ENCODE measurements at regions not wholly inside any gene's neighbourhood (a gene's known extent, or its start where the extent isn't known, plus 50 kb on each side); places are given as distances from the start of the nearest gene placed in this dataset.
A peak's percentile ranks its signal among the peaks of the same experiment; 100 is the strongest.
"Not testable (repeated sequence)": the region's sequence is repeated elsewhere in the genome, so short reads cannot be mapped to it uniquely, and the experiment has no call there.

DNA sequence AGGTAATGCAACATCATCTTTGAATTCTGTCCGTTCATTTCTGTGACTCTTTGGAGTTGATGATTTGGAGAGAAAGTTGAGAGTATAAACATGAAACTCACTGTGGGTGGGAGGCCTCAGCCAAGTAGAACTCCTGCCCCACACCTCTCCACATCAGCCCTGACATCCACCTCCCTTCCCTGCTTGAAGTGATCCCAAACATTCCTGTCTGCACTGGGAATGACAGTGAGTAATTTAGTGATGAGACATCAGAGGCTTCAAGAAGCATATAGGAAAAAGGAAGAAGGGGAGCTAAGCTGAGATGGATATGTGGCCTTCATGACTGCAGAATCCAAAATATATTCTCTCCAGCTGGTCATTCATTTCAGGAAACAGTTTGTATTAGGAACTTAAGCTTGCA is 151.8 kb downstream of the SPATA18 start:
- TF ChIP-seq EZH2phosphoT487 (IDR thresholded peaks at IDR 0.05; ENCODE audit: insufficient read depth, low read depth) (no peak), EZH2 (IDR thresholded peaks at IDR 0.05; ENCODE audit: insufficient read depth, poor library complexity, severe bottlenecking) (no peak)
- in situ Hi-C loops (cut with MboI) = no loop called here

DNA sequence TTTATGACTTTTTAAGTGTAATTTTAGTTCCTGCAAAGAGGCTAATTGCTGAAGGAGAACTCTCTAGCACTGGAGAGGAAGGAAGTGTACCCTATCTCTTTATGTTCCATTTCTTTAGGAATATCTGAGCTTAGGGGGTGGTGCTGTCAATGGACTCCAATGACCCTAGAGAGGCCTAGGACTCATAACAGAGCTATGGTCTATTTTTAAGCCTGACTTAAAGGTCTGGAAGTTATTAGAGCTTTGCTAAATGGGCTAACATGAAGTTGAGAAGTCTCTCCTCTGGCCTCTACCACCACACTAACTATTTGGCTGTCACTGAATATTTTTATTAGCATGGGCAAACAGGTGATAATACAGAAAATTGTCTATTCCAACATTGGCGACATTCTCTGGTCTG is 152.2 kb downstream of the SPATA18 start:
- DNase-seq = peak; percentile 15
- 0 out of 2 replicates have a peak, but pooled peaks cover 5% of the 10 kb centered on the region for H3F3A ChIP-seq (ENCODE audit: insufficient read depth)
- H3K27me3 ChIP-seq (replicated peaks; ENCODE audit: insufficient read depth) = no peaks in the 10 kb centered on the region
- H3K9me2 ChIP-seq (ENCODE audit: insufficient read depth) = no peaks in the 10 kb centered on the region
- H3K4me2 ChIP-seq (ENCODE audit: unreplicated experiment) = no peak overlapping the region
- no peak overlapping the region for H3K4me3 ChIP-seq
- no peaks in the 10 kb centered on the region for H3K9me3 ChIP-seq (ENCODE audit: low read depth)
- no peak for TF ChIP-seq EZH2phosphoT487 (IDR thresholded peaks at IDR 0.05; ENCODE audit: insufficient read depth, low read depth)
- no peak for TF ChIP-seq EZH2 (IDR thresholded peaks at IDR 0.05; ENCODE audit: insufficient read depth, poor library complexity, severe bottlenecking)
- no peaks in the 10 kb centered on the region for H3K36me3 ChIP-seq (ENCODE audit: low read depth)
- no peak overlapping the region for H3K27ac ChIP-seq
- H3K9ac ChIP-seq = no peak overlapping the region
- no peaks in the 10 kb centered on the region for H4K20me1 ChIP-seq (ENCODE audit: insufficient read depth)
- H2AFZ ChIP-seq = no peak overlapping the region
- 79 to 84% methylated on average over 1 of the region's 1 CpG for WGBS, 2 experiments (ENCODE audit: low coverage in 1 of 2, low lambda C conversion rate in 2 of 2, missing lambda C conversion rate in 2 of 2)
- H3K79me2 ChIP-seq (ENCODE audit: insufficient read depth) = no peaks in the 10 kb centered on the region
- in situ Hi-C loops (cut with MboI) = no loop called here
- H3K4me1 ChIP-seq (ENCODE audit: insufficient read depth) = 0 out of 2 replicates have a peak, but pooled peaks cover 8% of the 10 kb centered on the region

More for the DNA sequence above, 151.8 kb downstream of the SPATA18 start:
- WGBS, 2 experiments (ENCODE audit: low coverage in 1 of 2, low lambda C conversion rate in 2 of 2, missing lambda C conversion rate in 2 of 2) = 74 to 77% methylated on average over 1 of the region's 1 CpG
- no peak overlapping the region for H3K4me2 ChIP-seq (ENCODE audit: unreplicated experiment)
- H3K4me3 ChIP-seq = no peak overlapping the region
- no peaks in the 10 kb centered on the region for H4K20me1 ChIP-seq (ENCODE audit: insufficient read depth)
- H3K27me3 ChIP-seq (replicated peaks; ENCODE audit: insufficient read depth) = no peaks in the 10 kb centered on the region
- H3K9me3 ChIP-seq (ENCODE audit: low read depth) = no peaks in the 10 kb centered on the region
- no peak overlapping the region for H2AFZ ChIP-seq
- H3K27ac ChIP-seq = no peak overlapping the region
- H3K36me3 ChIP-seq (ENCODE audit: low read depth) = no peaks in the 10 kb centered on the region
- no peak for DNase-seq
- H3K9me2 ChIP-seq (ENCODE audit: insufficient read depth) = no peaks in the 10 kb centered on the region
- 0 out of 2 replicates have a peak, but pooled peaks cover 5% of the 10 kb centered on the region for H3F3A ChIP-seq (ENCODE audit: insufficient read depth)
- no peak overlapping the region for H3K9ac ChIP-seq
- no peaks in the 10 kb centered on the region for H3K79me2 ChIP-seq (ENCODE audit: insufficient read depth)
- H3K4me1 ChIP-seq (ENCODE audit: insufficient read depth) = 0 out of 2 replicates have a peak, but pooled peaks cover 8% of the 10 kb centered on the region

DNA sequence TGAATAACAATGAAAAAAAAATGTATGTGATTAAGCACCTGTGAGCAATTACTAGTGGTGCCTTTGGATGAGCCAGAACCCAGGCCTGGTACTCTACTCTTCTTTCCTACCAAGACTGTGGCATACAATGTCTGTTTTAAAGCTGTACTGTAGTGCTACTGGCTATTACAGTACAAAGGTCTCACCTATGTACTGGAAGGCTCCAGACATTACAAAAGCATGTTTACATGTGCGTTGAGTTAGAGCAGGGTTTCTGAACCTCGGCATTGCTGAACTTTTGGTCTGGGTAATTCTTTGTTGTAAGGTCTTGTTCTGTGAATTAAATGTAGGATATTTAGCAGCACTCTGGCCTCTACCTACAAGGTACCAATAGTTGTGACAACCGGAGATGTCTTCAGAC is 153.8 kb downstream of the SPATA18 start:
- H4K20me1 ChIP-seq (ENCODE audit: insufficient read depth) = no peaks in the 10 kb centered on the region
- H3K4me3 ChIP-seq = no peak overlapping the region
- no peaks in the 10 kb centered on the region for H3K9me2 ChIP-seq (ENCODE audit: insufficient read depth)
- no peaks in the 10 kb centered on the region for H3K9me3 ChIP-seq (ENCODE audit: low read depth)
- no peak overlapping the region for H2AFZ ChIP-seq
- no peaks in the 10 kb centered on the region for H3K36me3 ChIP-seq (ENCODE audit: low read depth)
- in situ Hi-C loops (cut with MboI) = no loop called here
- H3K4me1 ChIP-seq (ENCODE audit: insufficient read depth) = 0 out of 2 replicates have a peak, but pooled peaks cover 8% of the 10 kb centered on the region
- 0 out of 2 replicates have a peak, but pooled peaks cover 5% of the 10 kb centered on the region for H3F3A ChIP-seq (ENCODE audit: insufficient read depth)
- H3K4me2 ChIP-seq (ENCODE audit: unreplicated experiment) = no peak overlapping the region
- no peak for DNase-seq
- H3K27me3 ChIP-seq (replicated peaks; ENCODE audit: insufficient read depth) = no peaks in the 10 kb centered on the region
- no peak for TF ChIP-seq EZH2phosphoT487 (IDR thresholded peaks at IDR 0.05; ENCODE audit: insufficient read depth, low read depth)
- TF ChIP-seq EZH2 (IDR thresholded peaks at IDR 0.05; ENCODE audit: insufficient read depth, poor library complexity, severe bottlenecking) = no peak
- H3K9ac ChIP-seq = no peak overlapping the region
- H3K79me2 ChIP-seq (ENCODE audit: insufficient read depth) = no peaks in the 10 kb centered on the region
- H3K27ac ChIP-seq = no peak overlapping the region
- 85 to 92% methylated on average over 3 of the region's 3 CpGs for WGBS, 2 experiments (ENCODE audit: low coverage in 1 of 2, low lambda C conversion rate in 2 of 2, missing lambda C conversion rate in 2 of 2)

DNA sequence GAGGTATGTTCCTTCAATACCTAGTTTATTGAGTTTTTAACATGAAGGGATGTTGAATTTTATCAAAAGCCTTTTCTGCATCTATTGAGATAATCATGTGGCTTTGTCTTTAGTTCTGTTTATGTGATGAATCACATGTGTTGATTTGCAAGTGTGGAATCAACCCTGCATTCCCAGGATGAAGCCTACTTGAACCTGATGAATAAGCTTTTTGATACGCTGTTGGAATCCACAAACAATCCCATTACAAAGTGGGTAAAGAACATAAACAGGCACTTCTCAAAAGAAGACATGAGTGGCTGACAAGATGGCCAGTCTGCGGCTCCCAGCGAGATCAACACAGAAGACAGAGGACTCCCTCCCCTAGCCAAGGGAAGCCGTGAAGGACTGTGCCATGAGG is 156.0 kb downstream of the SPATA18 start:
- H3K27ac ChIP-seq; H4K20me1 ChIP-seq (ENCODE audit: insufficient read depth); H3K4me1 ChIP-seq (ENCODE audit: insufficient read depth); H3K27me3 ChIP-seq (replicated peaks; ENCODE audit: insufficient read depth); H2AFZ ChIP-seq; H3K36me3 ChIP-seq (ENCODE audit: low read depth); DNase-seq; H3K79me2 ChIP-seq (ENCODE audit: insufficient read depth); H3K9ac ChIP-seq; H3K4me2 ChIP-seq (ENCODE audit: unreplicated experiment); in situ Hi-C loops (cut with MboI); H3K4me3 ChIP-seq; H3K9me2 ChIP-seq (ENCODE audit: insufficient read depth); H3F3A ChIP-seq (ENCODE audit: insufficient read depth); H3K9me3 ChIP-seq (ENCODE audit: low read depth): not testable (repeated sequence)
- WGBS, 2 experiments (ENCODE audit: low coverage in 1 of 2, low lambda C conversion rate in 2 of 2, missing lambda C conversion rate in 2 of 2) = 79 to 80% methylated on average over 4 of the region's 4 CpGs

DNA sequence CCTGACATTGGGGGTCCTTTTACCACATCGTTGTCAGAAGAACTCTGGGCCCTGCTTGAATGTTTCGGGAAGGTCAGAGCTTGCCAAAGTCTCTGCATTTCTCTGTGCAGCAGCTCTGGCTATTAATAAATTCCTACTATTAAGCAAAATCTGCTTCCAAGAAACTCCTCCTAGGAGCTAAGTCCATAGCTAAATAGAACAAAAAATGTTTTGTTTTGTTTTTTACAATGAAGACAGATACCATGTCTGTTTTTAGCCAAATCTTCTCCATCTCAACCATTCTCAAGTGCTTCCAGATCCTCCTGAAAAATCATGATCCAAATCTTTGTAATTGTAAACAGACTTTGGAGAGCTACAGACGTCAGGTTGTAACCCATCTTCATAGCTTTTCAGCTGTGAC is 161.6 kb downstream of the SPATA18 start:
- H3K9me2 ChIP-seq (ENCODE audit: insufficient read depth) = no peaks in the 10 kb centered on the region
- DNase-seq = no peak
- H3K9ac ChIP-seq = no peak overlapping the region
- no peaks in the 10 kb centered on the region for H3K9me3 ChIP-seq (ENCODE audit: low read depth)
- H3K4me2 ChIP-seq (ENCODE audit: unreplicated experiment) = no peak overlapping the region
- H4K20me1 ChIP-seq (ENCODE audit: insufficient read depth) = no peaks in the 10 kb centered on the region
- H3K4me3 ChIP-seq = no peak overlapping the region
- H3K27me3 ChIP-seq (replicated peaks; ENCODE audit: insufficient read depth) = no peaks in the 10 kb centered on the region
- H2AFZ ChIP-seq = no peak overlapping the region
- H3K4me1 ChIP-seq (ENCODE audit: insufficient read depth) = no peaks in the 10 kb centered on the region
- H3K79me2 ChIP-seq (ENCODE audit: insufficient read depth) = no peaks in the 10 kb centered on the region
- H3K27ac ChIP-seq = no peak overlapping the region
- in situ Hi-C loops (cut with MboI) = no loop called here
- TF ChIP-seq EZH2phosphoT487 (IDR thresholded peaks at IDR 0.05; ENCODE audit: insufficient read depth, low read depth) (no peak), EZH2 (IDR thresholded peaks at IDR 0.05; ENCODE audit: insufficient read depth, poor library complexity, severe bottlenecking) (no peak)
- WGBS, 2 experiments (ENCODE audit: low coverage in 1 of 2, low lambda C conversion rate in 2 of 2, missing lambda C conversion rate in 2 of 2) = 4 to 9% methylated on average over 3 of the region's 3 CpGs
- H3F3A ChIP-seq (ENCODE audit: insufficient read depth) = no peaks in the 10 kb centered on the region
- H3K36me3 ChIP-seq (ENCODE audit: low read depth) = no peaks in the 10 kb centered on the region

All from GM23248 (cell line).